ENCODE measurements at regions not wholly inside any gene's neighbourhood (a gene's known extent, or its start where the extent isn't known, plus 50 kb on each side); places are given as distances from the start of the nearest gene placed in this dataset.
"Not testable (repeated sequence)": the region's sequence is repeated elsewhere in the genome, so short reads cannot be mapped to it uniquely, and the experiment has no call there.

DNA sequence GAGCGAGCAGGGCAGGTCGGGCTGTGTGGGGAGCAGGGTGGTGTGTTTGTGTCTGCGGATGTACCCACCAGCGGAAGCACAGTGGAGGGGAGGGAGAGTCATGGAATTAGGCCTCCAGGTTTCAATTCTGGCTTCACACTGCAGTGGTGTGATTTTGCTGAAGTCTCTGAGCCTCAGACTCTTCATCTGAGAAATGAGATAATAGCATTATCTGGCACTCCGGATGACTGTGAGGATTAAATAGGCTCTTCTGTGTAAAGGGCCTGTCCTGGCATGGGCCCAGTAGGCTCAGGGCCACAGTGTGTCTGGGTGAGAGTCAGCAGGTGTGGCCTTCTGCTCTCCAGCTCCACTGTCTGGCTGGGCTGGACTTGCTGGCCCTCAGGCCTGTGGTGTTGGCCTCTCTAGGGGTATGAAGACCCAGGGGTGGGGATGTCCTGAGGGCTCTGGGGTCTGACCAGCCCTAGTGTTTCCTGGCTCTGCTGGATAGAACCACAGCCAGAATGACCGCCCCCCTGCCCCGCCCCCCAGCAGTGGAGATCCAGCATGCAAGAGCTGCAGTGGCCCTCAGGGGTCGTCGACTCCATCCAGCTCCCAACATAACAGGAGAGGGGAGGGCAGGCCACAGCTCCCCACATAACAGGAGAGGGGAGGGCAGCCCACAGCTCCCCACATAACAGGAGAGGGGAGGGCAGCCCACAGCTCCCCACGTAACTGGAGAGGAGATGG, 178.6 kb downstream of the RPS24 start:
- no peak for DNase-seq

DNA sequence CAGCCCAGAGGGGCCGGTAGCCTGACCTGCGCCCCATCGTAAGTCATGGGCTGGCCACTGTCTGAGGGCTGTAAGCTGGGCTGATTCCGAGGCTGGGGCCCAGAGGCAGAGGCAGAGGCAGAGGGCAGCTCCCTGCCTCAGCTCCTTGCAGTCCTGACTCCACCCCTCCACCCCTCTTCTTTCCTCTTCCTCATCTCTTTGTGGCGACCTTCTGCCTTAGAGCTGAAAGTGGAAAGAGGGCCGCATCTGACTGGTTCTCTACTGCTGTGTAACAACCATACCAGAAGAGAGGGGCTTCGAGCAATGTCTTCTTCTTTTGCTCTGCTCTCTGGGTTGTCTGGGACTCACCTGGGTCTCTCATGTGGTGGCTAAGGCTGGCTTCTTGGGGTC, 179.1 kb downstream of the RPS24 start:
- no peak for DNase-seq

DNA sequence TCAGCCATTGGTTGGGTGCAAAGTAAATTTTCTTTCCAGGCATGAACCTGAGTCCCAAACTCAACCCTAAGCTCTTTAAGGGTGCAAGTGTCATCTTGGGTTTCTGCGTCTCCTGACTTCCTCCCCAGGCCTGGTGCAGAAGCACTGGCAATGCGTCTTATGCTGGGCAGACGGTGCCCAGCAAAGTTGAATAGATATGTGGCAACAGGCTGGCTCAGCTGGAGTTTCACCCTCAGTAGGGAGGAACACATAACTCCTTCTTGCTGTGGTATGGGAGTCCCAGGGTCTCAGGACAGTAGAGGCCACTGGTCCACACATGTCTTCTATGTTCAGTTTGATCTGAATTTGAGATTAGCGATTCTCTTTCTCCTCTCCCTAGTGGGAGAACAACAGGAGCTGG, 181.3 kb downstream of the RPS24 start:
- DNase-seq = no peak

DNA sequence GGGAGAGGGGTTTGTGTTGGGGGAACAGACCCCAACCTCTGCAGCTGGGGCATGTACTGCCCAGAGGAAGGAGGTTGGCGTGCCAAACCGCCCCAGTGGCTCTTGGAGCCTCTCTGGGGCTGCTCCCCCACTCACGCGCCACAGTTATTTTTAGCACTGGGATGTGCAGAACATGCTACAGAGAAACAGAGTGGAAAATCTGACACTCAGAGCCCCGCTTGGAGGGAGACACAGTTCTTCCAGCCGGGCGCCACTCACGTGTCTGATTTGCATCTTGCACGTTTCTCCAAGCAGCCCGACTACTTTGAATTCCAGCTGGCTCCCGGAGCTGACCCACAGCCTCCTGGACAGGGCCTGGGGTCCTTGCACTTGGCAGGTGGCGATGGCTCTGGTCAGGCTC, 182.0 kb downstream of the RPS24 start:
- DNase-seq = no peak

DNA sequence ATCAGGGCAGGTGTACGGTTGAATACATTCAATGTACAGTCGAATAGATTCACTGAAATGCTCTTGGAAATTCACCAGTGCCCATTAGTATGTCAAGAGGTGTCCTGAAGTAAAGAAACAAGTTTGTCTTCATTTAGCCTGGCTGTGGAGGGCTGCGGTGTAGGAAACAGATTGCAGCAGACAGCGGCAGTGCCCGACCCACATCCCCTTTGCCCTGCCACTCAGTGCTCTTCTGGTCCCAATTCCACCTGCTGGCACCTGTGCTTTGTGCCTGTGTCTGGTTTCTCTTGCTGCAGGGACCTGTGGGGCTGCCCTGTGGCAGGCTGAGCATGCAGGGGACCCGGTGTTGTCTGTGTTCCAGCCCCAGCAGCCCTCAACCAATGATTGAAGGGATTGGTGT, 183.7 kb downstream of the RPS24 start:
- DNase-seq = no peak

DNA sequence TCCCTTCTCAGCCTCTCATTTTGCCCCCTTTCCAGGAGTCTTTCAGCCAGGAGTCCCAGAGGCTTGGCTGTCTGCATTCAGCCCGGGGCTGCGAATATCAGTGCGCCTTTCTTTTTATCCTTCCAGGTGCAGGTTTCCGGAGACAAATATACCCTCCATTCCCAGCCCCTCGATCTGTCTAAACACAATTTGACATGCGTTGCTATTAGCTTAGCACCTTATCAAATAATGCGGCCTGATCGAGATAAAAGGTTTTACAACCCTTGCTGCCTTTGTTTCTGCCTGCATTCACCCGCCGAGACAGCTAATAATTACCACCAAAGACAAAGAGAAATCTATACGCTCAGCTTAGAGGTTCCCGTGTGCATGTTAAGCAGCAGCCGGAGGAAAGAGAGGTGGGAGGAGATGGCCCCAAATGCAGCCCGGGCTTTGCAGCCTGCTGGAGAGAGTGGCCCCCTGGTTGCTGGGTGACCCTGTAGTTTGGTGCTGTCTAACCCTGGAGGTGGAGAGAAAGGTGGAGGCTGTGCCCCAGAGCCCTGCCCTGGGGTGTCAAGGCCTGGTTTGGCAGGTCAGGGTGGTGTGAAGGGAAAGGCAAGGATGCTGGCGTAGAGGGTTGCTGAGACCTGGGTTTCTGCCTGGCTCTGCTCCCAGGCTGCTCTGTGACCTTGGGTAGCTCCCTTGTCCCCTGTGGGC, 185.3 kb downstream of the RPS24 start:
- DNase-seq = no peak

DNA sequence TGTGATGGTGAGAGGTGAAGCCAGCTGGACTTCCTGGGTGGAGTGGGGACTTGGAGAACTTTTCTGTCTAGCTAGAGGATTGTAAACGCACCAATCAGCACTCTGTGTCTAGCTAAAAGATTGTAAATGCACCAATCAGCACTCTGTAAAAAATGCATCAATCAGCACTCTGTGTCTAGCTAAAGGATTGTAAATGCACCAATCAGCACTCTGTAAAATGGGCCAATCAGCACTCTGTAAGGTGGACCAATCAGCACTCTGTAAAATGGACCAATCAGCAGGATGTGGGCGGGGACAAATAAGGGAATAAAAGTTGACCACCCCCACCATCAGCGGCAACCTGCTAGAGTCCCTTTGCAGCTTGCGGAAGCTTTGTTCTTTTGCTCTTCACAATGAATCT, 185.9 kb downstream of the RPS24 start:
- DNase-seq = not testable (repeated sequence)

DNA sequence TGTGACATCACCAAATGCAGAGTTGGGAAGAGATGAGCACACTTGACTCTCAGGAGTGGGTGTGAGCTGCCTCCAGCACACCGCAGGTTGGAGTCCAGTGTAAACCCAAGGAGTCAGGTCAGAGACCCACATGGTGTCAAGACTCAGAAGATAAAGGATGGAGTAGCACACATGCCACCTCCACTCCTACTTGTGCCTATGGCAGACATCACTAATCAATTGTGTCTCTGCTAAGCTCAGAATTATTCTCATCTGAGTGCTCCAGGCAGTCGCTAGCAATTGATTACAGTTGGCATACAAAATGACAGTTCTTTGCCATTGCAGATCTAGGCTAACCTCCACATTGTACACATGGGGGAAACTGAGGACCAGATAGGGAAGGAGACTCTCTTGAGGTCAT, 187.1 kb downstream of the RPS24 start:
- DNase-seq = no peak

DNA sequence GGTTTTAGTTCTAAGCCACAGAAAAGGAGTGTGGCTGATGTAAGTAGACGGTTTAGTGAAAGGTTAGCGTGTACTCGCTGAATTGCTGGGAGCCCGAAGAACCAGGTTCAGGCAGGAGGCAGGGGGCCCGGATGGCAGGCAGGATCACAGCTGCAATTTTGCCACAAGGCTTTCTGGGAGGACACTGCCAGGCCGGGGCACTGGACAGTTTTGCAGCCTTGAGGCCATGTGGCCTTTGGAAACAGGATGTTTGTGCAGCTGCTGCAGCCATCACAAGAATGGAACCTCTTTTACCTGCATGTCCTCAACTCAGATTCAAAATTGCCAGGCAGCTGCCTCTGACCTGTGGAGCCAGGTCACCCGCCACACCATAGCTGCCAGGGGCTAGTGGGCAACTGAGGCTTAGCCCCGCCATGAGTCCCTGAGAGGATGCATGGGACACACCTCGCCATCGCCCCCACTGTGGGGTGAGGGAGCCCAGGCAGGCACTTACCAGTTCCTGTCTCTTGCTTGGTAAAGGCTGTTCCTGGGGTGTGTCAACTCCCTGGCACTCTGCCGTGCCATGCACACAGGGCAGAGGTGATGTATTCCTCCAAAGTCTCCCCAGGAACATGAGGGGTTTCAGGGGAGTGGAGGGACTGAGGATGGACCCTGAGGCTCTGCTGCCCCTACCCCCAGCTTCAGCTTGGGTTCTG, 188.6 kb downstream of the RPS24 start:
- no peak for DNase-seq

DNA sequence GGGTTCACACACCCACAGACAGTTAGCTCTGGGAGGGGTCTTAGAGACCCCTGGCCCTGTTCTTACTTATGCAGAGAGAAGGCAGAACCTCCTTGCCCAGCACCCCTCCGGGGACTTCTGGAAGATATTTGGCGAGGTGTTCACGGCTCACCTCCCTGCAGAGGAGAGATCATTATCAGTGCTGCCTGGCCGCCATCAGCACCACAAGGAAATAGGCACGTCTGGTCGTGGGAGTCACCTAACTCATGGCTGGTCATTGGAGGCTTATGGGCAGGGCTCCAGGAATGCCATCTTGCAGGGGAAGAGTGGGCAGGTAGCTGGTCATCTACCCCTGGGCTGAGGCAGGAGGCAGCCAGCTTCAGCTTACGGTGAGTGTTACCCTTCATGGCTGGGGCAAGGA, 189.4 kb downstream of the RPS24 start:
- no peak for DNase-seq

DNA sequence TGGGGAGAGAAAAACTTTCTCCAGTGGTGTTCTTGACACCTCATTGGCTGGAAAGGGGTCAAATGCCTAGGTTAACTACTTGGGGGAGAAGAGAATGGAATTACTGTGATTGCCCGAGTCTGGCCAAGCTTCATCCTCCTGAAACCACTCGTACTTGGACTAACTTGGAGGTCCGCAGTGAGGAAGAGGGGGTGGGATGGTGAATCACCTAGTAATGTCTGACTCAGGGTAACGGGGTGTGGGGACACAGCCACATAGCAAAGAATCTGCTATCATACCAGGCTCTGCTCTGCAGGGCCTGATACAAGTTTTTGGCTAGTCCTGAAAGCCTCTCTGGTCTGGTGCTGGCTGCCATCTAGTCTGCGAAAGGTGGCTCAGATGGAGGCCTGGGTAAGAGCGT, 190.9 kb downstream of the RPS24 start:
- DNase-seq = no peak

DNA sequence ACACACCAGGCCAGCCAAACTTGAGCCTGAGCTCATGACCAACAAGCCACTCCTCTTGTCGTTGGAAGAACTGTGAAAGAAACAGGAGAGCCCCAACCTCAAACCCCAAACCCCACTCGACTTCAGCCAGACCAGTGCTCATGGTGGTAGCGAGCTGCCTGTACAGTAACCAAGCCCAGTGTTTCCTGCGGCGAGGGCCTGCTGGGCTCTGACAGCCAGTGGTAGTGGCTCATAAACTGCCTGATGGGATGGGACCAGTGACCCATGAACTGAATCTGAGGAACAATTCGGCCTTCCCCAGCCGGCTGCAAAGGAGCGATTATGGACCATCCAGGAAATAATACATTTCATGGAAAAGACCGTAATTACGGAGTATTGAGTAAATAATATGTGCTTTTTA, 191.9 kb downstream of the RPS24 start:
- no peak for DNase-seq

DNA sequence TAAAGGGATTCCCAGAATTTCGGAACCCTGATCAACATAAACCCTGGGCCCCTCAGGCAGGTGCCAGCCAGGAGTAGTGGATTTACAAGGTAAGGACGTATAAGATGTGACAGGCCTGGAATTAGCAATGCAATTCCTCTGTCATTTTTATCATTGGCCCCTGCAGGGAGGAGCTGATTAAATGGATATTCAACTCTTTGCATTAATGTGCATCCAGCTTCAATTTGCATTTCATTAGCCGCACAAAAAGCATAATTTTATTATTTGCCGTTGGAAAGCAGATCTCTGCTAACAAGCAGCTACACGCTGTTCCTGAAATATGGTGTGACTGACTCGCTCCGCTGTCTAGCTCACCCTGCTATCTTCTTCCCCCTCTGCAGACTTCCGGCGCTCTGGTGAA, 195.8 kb downstream of the RPS24 start:
- no peak for DNase-seq

DNA sequence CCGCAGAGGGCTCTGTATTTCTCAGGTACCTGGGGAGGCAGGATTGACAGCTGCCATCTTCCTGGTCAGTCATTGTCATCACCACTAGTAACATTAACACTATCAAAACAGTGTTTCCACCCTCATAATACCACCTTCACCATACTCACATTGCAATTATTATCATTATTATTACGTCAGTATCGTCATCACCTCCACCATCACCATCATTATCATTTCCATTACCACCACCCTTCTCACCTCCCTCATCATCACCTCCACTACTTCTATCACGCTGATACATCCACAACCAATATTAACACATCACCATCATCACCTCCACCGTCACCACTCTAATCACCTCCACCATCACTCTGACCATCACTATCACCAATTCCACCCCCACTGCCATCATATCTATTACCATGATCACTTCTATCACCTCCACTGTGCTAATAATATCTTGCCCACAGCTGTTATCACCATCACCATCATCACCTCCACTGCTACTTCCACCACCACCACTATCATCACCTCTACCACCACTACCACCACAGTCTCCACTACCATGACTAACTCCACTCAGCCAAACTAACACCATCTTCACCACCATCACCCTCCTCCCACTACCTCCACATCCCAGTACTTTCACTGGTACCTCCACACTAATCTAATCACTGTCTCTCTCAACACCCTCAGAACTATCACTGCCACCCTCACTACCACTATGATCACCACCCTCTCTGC, 196.4 kb downstream of the RPS24 start:
- no peak for DNase-seq

DNA sequence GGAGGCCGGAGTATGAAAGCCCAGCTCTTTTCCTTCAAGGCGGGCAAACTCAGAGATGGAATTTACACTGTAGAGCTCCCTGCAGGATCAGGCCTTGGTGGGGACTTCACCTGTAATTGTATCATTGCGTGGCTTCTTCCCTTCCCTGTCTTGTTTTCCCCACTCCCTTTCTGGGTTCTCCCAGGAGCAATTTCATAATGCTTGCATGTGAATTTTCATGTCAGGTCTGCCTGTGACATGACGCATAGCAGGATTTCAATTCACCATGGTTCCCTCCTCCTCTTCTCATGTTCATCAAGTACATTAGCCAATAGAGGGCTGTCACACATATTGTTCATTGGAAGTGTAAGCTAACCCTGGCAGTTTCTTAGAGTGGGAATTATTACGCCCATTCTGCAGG, 197.7 kb downstream of the RPS24 start:
- DNase-seq = no peak

DNA sequence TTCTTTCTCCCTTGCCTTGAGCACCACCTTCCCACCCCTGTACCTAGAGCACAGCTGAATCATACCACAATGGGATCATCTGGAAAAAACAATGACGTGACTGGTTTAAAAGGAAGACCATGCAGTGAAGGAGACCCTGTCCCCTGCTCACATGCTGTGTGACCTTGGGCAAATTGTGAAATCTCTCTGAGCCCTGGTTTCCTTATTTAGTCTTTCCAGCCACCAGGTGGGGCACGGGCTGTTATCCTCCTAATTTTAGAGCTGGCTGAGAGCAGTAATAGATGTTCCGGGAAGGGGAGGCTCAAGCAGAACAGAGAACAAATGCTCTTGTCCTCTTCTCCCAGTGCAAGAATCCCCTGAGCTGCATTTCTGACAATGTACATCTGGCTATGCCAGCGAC, 198.3 kb downstream of the RPS24 start:
- DNase-seq = no peak

DNA sequence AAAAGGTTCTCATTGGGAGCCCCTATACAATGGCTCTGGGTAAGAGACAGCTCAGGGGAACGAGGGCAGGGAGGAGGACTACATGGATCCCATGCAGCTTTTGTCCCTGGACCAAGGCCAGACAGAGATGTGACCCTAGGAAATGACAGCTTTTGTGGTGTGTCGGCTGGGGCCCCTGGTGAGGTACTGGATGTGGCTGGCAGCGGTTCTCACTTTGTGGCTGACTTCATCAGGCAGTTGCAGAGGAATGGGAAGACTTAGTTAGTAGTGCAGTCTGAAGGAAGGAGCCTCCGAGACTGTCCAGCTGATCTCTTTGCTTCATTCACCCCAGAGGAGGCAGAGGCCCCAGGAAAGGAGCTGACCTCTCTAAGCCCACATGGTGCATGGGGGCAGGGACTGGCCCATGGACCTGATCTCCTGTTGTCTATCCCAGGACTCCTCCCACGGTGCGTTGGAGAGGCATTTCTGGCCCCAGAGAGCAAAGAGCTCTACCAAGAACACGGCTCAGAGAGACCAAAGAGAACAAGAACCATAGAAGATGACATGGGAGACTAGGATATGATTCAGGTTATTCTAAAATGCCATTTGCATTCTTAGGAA, 202.9 kb downstream of the RPS24 start:
- DNase-seq = no peak

DNA sequence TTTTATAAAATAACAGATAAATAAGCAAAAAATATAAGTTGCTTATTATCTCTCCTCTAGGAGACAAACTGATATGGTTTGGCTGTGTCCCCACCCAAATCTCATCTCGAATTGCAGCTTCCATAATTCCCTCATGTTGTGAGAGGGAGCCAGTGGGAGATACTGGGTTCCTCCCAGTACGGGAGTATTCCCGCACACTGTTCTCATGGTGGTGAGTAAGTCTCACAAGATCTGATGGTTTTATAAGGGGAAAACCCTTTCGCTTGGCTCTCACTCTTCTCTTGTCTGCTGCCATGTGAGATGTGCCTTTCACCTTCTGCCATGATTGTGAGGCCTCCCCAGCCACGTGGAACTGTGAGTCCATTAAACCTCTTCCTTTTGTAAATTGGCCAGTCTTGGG, 204.3 kb downstream of the RPS24 start:
- DNase-seq = not testable (repeated sequence)

DNA sequence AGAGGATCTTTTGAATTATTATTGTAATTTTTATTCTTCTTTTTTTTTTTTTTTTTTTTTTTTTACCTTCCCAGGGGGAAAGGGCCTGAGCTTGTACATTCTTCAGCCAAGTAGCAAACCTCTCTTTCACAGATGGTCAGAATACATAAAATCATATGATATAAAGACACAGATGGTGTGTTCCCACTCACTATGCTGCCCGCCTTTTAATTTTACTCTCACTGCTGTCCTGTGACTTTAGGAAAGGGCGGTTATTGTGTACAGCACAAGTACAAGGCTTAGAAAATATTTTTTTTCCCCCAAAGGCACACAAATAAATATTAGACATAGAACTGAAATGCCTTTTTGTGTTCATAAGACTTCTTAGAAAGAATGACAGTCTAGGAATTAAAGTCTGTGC, 213.6 kb downstream of the RPS24 start:
- DNase-seq = no peak

DNA sequence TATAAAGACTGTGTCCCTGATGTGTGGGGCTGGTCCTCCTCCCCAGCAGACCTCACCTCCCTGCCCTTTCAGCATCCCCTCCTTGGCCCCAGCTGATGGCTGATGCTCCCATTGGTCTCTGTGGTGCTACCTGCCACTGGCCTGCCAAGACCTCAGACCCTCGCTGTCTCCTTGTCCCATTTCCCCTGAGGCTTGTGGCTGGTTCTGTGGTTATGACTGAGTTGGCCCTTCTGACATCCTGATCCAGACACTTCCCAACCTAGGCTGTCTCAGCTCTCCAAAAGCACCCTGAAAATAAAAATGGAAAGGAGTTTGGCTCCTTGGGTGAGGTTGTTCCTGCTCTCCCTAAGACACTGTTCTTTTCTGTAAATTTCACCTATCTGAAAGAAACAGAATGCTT, 214.2 kb downstream of the RPS24 start:
- no peak for DNase-seq

DNA sequence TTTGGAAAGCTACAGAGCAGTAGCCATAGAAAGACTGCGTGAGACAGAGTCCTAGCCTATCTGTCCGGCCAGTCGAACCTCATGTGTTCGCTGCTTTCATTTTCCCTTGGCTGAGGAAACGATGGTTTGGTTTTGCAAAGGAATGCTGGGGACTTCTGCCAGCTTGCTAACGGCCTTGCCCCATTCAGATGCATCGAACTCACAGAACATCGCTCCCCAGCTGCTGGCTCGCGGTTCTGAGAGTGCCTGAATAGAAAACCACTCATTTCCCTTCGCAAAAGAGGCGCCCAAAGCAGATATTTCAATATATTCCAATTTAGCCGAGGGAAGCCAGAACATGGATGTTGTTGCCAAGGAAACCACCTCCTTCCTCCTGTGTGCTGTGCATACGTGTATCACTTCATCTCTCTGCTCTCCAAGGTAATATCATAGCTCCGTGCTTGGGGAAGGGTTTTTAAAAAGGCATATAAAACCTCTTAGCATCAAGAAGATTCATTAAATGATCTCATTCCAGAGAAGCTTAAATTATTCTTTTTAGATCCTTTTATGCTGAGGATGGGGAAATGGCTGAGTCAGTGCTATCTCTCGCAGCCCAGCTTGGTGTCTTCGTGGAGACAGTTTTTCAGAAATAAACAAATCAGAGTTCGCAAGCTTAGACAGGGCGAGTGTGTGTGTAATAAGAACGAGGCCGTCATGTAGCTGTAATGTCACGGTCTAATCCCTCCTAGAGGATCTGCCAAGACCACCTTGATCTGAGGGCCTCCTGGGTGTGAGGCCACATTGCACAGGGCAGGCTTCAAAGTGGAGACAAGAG, 215.2 kb downstream of the RPS24 start:
- no peak for DNase-seq

DNA sequence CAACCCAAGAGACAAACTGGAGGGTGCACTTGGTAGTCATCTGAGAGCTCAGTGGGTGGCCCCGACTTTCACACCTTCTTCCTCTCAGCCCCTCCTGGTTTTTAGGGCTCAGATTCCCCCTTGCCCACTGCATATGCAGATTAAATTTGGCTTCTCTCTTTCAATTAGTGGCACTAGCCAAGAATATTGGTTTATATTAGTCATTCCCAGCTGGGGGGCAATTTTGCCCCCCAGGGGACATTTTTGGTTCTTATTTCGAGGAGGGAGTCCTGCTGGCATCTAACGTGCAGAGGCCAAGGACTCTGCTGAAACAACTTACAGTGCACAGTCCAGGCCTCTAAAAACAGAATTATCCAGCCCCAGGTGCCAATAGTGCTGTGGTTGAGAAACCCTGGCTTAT, 216.0 kb downstream of the RPS24 start:
- no peak for DNase-seq

Data from activated CD4-positive, alpha-beta T cell treated with anti-CD3 and anti-CD28 coated beads for 1 hour (primary cell).